ENCODE measurements at regions not wholly inside any gene's neighbourhood (a gene's known extent, or its start where the extent isn't known, plus 50 kb on each side); places are given as distances from the start of the nearest gene placed in this dataset.

DNA sequence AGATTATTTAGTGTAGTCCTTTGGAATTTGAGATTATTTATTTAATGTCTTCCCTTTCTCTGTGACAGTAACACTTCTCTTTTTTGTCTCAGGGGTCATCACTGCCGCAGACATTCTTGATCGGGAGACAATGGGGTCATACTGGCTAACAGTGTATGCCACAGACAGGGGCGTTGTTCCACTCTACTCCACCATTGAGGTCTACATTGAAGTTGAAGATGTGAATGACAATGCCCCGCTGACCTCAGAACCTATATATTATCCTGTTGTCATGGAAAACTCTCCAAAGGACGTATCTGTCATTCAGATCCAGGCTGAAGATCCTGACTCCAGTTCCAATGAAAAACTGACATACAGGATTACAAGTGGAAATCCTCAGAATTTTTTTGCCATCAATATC, 299.9 kb downstream of the FAT3 start:
- TF ChIP-seq, protein P1, sequence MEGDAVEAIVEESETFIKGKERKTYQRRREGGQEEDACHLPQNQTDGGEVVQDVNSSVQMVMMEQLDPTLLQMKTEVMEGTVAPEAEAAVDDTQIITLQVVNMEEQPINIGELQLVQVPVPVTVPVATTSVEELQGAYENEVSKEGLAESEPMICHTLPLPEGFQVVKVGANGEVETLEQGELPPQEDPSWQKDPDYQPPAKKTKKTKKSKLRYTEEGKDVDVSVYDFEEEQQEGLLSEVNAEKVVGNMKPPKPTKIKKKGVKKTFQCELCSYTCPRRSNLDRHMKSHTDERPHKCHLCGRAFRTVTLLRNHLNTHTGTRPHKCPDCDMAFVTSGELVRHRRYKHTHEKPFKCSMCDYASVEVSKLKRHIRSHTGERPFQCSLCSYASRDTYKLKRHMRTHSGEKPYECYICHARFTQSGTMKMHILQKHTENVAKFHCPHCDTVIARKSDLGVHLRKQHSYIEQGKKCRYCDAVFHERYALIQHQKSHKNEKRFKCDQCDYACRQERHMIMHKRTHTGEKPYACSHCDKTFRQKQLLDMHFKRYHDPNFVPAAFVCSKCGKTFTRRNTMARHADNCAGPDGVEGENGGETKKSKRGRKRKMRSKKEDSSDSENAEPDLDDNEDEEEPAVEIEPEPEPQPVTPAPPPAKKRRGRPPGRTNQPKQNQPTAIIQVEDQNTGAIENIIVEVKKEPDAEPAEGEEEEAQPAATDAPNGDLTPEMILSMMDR (conservative IDR thresholded peaks at IDR 0.05; ENCODE audit: low read depth in 2 of 2): no peak
- TF ChIP-seq JUNB (IDR thresholded peaks at IDR 0.05; ENCODE audit: unreplicated experiment): no peak
- TF ChIP-seq, protein P2, sequence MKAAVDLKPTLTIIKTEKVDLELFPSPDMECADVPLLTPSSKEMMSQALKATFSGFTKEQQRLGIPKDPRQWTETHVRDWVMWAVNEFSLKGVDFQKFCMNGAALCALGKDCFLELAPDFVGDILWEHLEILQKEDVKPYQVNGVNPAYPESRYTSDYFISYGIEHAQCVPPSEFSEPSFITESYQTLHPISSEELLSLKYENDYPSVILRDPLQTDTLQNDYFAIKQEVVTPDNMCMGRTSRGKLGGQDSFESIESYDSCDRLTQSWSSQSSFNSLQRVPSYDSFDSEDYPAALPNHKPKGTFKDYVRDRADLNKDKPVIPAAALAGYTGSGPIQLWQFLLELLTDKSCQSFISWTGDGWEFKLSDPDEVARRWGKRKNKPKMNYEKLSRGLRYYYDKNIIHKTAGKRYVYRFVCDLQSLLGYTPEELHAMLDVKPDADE (IDR thresholded peaks at IDR 0.05): no peak
- TF ChIP-seq, protein P3, sequence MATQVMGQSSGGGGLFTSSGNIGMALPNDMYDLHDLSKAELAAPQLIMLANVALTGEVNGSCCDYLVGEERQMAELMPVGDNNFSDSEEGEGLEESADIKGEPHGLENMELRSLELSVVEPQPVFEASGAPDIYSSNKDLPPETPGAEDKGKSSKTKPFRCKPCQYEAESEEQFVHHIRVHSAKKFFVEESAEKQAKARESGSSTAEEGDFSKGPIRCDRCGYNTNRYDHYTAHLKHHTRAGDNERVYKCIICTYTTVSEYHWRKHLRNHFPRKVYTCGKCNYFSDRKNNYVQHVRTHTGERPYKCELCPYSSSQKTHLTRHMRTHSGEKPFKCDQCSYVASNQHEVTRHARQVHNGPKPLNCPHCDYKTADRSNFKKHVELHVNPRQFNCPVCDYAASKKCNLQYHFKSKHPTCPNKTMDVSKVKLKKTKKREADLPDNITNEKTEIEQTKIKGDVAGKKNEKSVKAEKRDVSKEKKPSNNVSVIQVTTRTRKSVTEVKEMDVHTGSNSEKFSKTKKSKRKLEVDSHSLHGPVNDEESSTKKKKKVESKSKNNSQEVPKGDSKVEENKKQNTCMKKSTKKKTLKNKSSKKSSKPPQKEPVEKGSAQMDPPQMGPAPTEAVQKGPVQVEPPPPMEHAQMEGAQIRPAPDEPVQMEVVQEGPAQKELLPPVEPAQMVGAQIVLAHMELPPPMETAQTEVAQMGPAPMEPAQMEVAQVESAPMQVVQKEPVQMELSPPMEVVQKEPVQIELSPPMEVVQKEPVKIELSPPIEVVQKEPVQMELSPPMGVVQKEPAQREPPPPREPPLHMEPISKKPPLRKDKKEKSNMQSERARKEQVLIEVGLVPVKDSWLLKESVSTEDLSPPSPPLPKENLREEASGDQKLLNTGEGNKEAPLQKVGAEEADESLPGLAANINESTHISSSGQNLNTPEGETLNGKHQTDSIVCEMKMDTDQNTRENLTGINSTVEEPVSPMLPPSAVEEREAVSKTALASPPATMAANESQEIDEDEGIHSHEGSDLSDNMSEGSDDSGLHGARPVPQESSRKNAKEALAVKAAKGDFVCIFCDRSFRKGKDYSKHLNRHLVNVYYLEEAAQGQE (IDR thresholded peaks at IDR 0.05; ENCODE audit: unreplicated experiment): no peak
- no peak for TF ChIP-seq EZH2phosphoT487 (IDR thresholded peaks at IDR 0.05; ENCODE audit: unreplicated experiment)
- no peak for TF ChIP-seq POLR2AphosphoS5 (IDR thresholded peaks at IDR 0.05; ENCODE audit: low read depth)
- TF ChIP-seq EZH2 (IDR thresholded peaks at IDR 0.05; ENCODE audit: low read depth, unreplicated experiment): no peak
- no peak for TF ChIP-seq CREB1 (CRISPR knock-in tag; IDR thresholded peaks at IDR 0.05; ENCODE audit: low read depth)
- TF ChIP-seq, protein P4, sequence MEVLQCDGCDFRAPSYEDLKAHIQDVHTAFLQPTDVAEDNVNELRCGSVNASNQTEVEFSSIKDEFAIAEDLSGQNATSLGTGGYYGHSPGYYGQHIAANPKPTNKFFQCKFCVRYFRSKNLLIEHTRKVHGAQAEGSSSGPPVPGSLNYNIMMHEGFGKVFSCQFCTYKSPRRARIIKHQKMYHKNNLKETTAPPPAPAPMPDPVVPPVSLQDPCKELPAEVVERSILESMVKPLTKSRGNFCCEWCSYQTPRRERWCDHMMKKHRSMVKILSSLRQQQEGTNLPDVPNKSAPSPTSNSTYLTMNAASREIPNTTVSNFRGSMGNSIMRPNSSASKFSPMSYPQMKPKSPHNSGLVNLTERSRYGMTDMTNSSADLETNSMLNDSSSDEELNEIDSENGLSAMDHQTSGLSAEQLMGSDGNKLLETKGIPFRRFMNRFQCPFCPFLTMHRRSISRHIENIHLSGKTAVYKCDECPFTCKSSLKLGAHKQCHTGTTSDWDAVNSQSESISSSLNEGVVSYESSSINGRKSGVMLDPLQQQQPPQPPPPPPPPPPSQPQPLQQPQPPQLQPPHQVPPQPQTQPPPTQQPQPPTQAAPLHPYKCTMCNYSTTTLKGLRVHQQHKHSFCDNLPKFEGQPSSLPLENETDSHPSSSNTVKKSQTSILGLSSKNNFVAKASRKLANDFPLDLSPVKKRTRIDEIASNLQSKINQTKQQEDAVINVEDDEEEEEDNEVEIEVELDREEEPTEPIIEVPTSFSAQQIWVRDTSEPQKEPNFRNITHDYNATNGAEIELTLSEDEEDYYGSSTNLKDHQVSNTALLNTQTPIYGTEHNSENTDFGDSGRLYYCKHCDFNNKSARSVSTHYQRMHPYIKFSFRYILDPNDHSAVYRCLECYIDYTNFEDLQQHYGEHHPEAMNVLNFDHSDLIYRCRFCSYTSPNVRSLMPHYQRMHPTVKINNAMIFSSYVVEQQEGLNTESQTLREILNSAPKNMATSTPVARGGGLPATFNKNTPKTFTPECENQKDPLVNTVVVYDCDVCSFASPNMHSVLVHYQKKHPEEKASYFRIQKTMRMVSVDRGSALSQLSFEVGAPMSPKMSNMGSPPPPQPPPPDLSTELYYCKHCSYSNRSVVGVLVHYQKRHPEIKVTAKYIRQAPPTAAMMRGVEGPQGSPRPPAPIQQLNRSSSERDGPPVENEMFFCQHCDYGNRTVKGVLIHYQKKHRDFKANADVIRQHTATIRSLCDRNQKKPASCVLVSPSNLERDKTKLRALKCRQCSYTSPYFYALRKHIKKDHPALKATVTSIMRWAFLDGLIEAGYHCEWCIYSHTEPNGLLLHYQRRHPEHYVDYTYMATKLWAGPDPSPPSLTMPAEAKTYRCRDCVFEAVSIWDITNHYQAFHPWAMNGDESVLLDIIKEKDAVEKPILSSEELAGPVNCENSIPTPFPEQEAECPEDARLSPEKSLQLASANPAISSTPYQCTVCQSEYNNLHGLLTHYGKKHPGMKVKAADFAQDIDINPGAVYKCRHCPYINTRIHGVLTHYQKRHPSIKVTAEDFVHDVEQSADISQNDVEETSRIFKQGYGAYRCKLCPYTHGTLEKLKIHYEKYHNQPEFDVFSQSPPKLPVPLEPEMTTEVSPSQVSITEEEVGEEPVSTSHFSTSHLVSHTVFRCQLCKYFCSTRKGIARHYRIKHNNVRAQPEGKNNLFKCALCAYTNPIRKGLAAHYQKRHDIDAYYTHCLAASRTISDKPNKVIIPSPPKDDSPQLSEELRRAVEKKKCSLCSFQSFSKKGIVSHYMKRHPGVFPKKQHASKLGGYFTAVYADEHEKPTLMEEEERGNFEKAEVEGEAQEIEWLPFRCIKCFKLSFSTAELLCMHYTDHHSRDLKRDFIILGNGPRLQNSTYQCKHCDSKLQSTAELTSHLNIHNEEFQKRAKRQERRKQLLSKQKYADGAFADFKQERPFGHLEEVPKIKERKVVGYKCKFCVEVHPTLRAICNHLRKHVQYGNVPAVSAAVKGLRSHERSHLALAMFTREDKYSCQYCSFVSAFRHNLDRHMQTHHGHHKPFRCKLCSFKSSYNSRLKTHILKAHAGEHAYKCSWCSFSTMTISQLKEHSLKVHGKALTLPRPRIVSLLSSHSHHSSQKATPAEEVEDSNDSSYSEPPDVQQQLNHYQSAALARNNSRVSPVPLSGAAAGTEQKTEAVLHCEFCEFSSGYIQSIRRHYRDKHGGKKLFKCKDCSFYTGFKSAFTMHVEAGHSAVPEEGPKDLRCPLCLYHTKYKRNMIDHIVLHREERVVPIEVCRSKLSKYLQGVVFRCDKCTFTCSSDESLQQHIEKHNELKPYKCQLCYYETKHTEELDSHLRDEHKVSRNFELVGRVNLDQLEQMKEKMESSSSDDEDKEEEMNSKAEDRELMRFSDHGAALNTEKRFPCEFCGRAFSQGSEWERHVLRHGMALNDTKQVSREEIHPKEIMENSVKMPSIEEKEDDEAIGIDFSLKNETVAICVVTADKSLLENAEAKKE (CRISPR knock-in tag; IDR thresholded peaks at IDR 0.05): no peak
- no peak for TF ChIP-seq NANOG (IDR thresholded peaks at IDR 0.05; ENCODE audit: borderline replicate concordance)
- TF ChIP-seq ZNF331 (CRISPR knock-in tag; IDR thresholded peaks at IDR 0.05; ENCODE audit: low read depth): no peak

Data from GM23338 (cell line).